Dendritic cell treated with granulocyte-macrophage colony-stimulating factor and Interleukin-4, amounts not matched to agents 40 ng/mL and 50 ng/mL, for 4 days (primary cell): ENCODE measurements at regions not wholly inside any gene's neighbourhood (a gene's known extent, or its start where the extent isn't known, plus 50 kb on each side); places are given as distances from the start of the nearest gene placed in this dataset.

Experiments
- H3K27ac Mint-ChIP-seq: one replicate; pipeline ENCODE4 v1.8.0; 2022; ENCODE audit warnings: mild to moderate bottlenecking, mixed read lengths
- H3K27me3 Mint-ChIP-seq: one replicate; pipeline ENCODE4 v1.8.0; 2022; ENCODE audit warnings: mild to moderate bottlenecking, mixed read lengths
- H3K36me3 Mint-ChIP-seq: one replicate; pipeline ENCODE4 v1.8.0; 2022; ENCODE audit warnings: low read depth, mixed read lengths
- H3K4me1 Mint-ChIP-seq: one replicate; pipeline ENCODE4 v1.8.0; 2022; ENCODE audit warnings: low read depth, mixed read lengths
- H3K4me3 Mint-ChIP-seq: one replicate; pipeline ENCODE4 v1.8.0; 2022; ENCODE audit warnings: mild to moderate bottlenecking, moderate library complexity, mixed read lengths
- H3K9me3 Mint-ChIP-seq: one replicate; pipeline ENCODE4 v1.8.0; 2022; ENCODE audit warnings: mixed read lengths
- intact Hi-C: fragments of 100-400 bp; cut with micrococcal nuclease; formaldehyde crosslinking; loops from one replicate; pipeline ENCODE4 v1.15.0; 2022

GRCh38 chr7:111676167-111676566, 113.9 kb upstream of the IMMP2L start:
- no peak overlapping the region for H3K4me3 Mint-ChIP-seq
- H3K36me3 Mint-ChIP-seq = no peaks in the 10 kb centered on the region
- no peak overlapping the region for H3K27ac Mint-ChIP-seq
- intact Hi-C loops = no loop called here
- peaks cover 2% of the 10 kb centered on the region for H3K9me3 Mint-ChIP-seq
- H3K27me3 Mint-ChIP-seq = no peaks in the 10 kb centered on the region
- H3K4me1 Mint-ChIP-seq = no peaks in the 10 kb centered on the region

- no peaks in the 10 kb centered on the region for H3K36me3 Mint-ChIP-seq
Observed at GRCh38 chr7:111672901-111673300, 110.6 kb upstream of the IMMP2L start.

GRCh38 chr7:111671927-111672326, 109.6 kb upstream of the IMMP2L start:
- intact Hi-C loops = no loop called here
- Mint-ChIP-seq H3K27me3 (no peaks in the 10 kb centered on the region), H3K36me3 (no peaks in the 10 kb centered on the region), H3K27ac (no peak overlapping the region), H3K4me1 (no peaks in the 10 kb centered on the region), H3K9me3 (peaks cover 12% of the 10 kb centered on the region), H3K4me3 (no peak overlapping the region)

More at GRCh38 chr7:111672901-111673300, 110.6 kb upstream of the IMMP2L start:
- Mint-ChIP-seq H3K27me3 (no peaks in the 10 kb centered on the region), H3K4me3 (no peak overlapping the region), H3K27ac (no peak overlapping the region), H3K9me3 (peaks cover 12% of the 10 kb centered on the region), H3K4me1 (no peaks in the 10 kb centered on the region)
- intact Hi-C loops = no loop called here

GRCh38 chr7:111668711-111669110, 106.4 kb upstream of the IMMP2L start:
- no peak overlapping the region for H3K4me3 Mint-ChIP-seq
- intact Hi-C loops = no loop called here
- H3K27ac Mint-ChIP-seq = no peak overlapping the region
- H3K9me3 Mint-ChIP-seq = peaks cover 12% of the 10 kb centered on the region
- no peaks in the 10 kb centered on the region for H3K27me3 Mint-ChIP-seq
- no peaks in the 10 kb centered on the region for H3K36me3 Mint-ChIP-seq
- no peaks in the 10 kb centered on the region for H3K4me1 Mint-ChIP-seq

GRCh38 chr7:111667488-111667887, 105.2 kb upstream of the IMMP2L start:
- Mint-ChIP-seq H3K27ac (no peak overlapping the region), H3K4me3 (no peak overlapping the region), H3K9me3 (peaks cover 12% of the 10 kb centered on the region), H3K27me3 (no peaks in the 10 kb centered on the region), H3K36me3 (no peaks in the 10 kb centered on the region), H3K4me1 (no peaks in the 10 kb centered on the region)
- intact Hi-C loops = no loop called here

GRCh38 chr7:111666260-111666659, 104.0 kb upstream of the IMMP2L start:
- H3K9me3 Mint-ChIP-seq = peaks cover 20% of the 10 kb centered on the region
- no peaks in the 10 kb centered on the region for H3K36me3 Mint-ChIP-seq
- H3K27ac Mint-ChIP-seq = no peak overlapping the region
- H3K4me1 Mint-ChIP-seq = no peaks in the 10 kb centered on the region
- no peaks in the 10 kb centered on the region for H3K27me3 Mint-ChIP-seq
- intact Hi-C loops = no loop called here
- H3K4me3 Mint-ChIP-seq = no peak overlapping the region

- no peaks in the 10 kb centered on the region for H3K27me3 Mint-ChIP-seq
- H3K27ac Mint-ChIP-seq = no peak overlapping the region
- no peak overlapping the region for H3K4me3 Mint-ChIP-seq
- no peaks in the 10 kb centered on the region for H3K4me1 Mint-ChIP-seq
- peaks cover 19% of the 10 kb centered on the region for H3K9me3 Mint-ChIP-seq
- no peaks in the 10 kb centered on the region for H3K36me3 Mint-ChIP-seq
- intact Hi-C loops = no loop called here
Observed at GRCh38 chr7:111663771-111664170, 101.5 kb upstream of the IMMP2L start.

GRCh38 chr7:111662386-111662785, 100.1 kb upstream of the IMMP2L start:
- H3K4me3 Mint-ChIP-seq = no peak overlapping the region
- peaks cover 19% of the 10 kb centered on the region for H3K9me3 Mint-ChIP-seq
- H3K27ac Mint-ChIP-seq = no peak overlapping the region
- no peaks in the 10 kb centered on the region for H3K36me3 Mint-ChIP-seq
- intact Hi-C loops = no loop called here
- no peaks in the 10 kb centered on the region for H3K27me3 Mint-ChIP-seq
- H3K4me1 Mint-ChIP-seq = no peaks in the 10 kb centered on the region

GRCh38 chr7:111660478-111660877, 98.2 kb upstream of the IMMP2L start:
- H3K4me1 Mint-ChIP-seq = no peaks in the 10 kb centered on the region
- intact Hi-C loops = no loop called here
- H3K36me3 Mint-ChIP-seq = no peaks in the 10 kb centered on the region
- H3K4me3 Mint-ChIP-seq = no peak overlapping the region
- H3K27ac Mint-ChIP-seq = no peak overlapping the region
- no peaks in the 10 kb centered on the region for H3K27me3 Mint-ChIP-seq
- H3K9me3 Mint-ChIP-seq = peaks cover 19% of the 10 kb centered on the region

- Mint-ChIP-seq H3K4me3 (no peak overlapping the region), H3K27ac (no peak overlapping the region), H3K36me3 (no peaks in the 10 kb centered on the region), H3K9me3 (peaks cover 29% of the 10 kb centered on the region), H3K27me3 (no peaks in the 10 kb centered on the region), H3K4me1 (no peaks in the 10 kb centered on the region)
- intact Hi-C loops = no loop called here
Observed at GRCh38 chr7:111658546-111658945, 96.3 kb upstream of the IMMP2L start.

- Mint-ChIP-seq H3K4me3 (no peak overlapping the region), H3K4me1 (no peaks in the 10 kb centered on the region), H3K27me3 (no peaks in the 10 kb centered on the region), H3K36me3 (no peaks in the 10 kb centered on the region), H3K9me3 (peaks cover 39% of the 10 kb centered on the region), H3K27ac (no peak overlapping the region)
- intact Hi-C loops = no loop called here
Observed at GRCh38 chr7:111657018-111657417, 94.7 kb upstream of the IMMP2L start.

- H3K9me3 Mint-ChIP-seq = peaks cover 21% of the 10 kb centered on the region
- intact Hi-C loops = no loop called here
- H3K4me3 Mint-ChIP-seq = no peak overlapping the region
- H3K4me1 Mint-ChIP-seq = no peaks in the 10 kb centered on the region
- no peak overlapping the region for H3K27ac Mint-ChIP-seq
- H3K36me3 Mint-ChIP-seq = no peaks in the 10 kb centered on the region
- H3K27me3 Mint-ChIP-seq = no peaks in the 10 kb centered on the region
Observed at GRCh38 chr7:111654343-111654742, 92.1 kb upstream of the IMMP2L start.

- H3K27ac Mint-ChIP-seq = no peak overlapping the region
- intact Hi-C loops = no loop called here
- no peaks in the 10 kb centered on the region for H3K4me1 Mint-ChIP-seq
- H3K9me3 Mint-ChIP-seq = peaks cover 21% of the 10 kb centered on the region
- H3K4me3 Mint-ChIP-seq = no peak overlapping the region
- H3K36me3 Mint-ChIP-seq = no peaks in the 10 kb centered on the region
- H3K27me3 Mint-ChIP-seq = no peaks in the 10 kb centered on the region
Observed at GRCh38 chr7:111653846-111654245, 91.6 kb upstream of the IMMP2L start.

- no peaks in the 10 kb centered on the region for H3K4me1 Mint-ChIP-seq
- H3K9me3 Mint-ChIP-seq = peaks cover 45% of the 10 kb centered on the region
- no peaks in the 10 kb centered on the region for H3K36me3 Mint-ChIP-seq
- no peak overlapping the region for H3K27ac Mint-ChIP-seq
- no peak overlapping the region for H3K4me3 Mint-ChIP-seq
- intact Hi-C loops = no loop called here
- no peaks in the 10 kb centered on the region for H3K27me3 Mint-ChIP-seq
Observed at GRCh38 chr7:111650456-111650999, 88.2 kb upstream of the IMMP2L start.

- Mint-ChIP-seq H3K36me3 (no peaks in the 10 kb centered on the region), H3K4me3 (no peak overlapping the region), H3K4me1 (no peaks in the 10 kb centered on the region), H3K9me3 (peaks cover 54% of the 10 kb centered on the region), H3K27ac (no peak overlapping the region), H3K27me3 (no peaks in the 10 kb centered on the region)
- intact Hi-C loops = no loop called here
Observed at GRCh38 chr7:111647881-111648280, 85.6 kb upstream of the IMMP2L start.
